ENCODE measurements at regions not wholly inside any gene's neighbourhood (a gene's known extent, or its start where the extent isn't known, plus 50 kb on each side); places are given as distances from the start of the nearest gene placed in this dataset.

- Mint-ChIP-seq H3K4me1 (no peaks in the 10 kb centered on the region), H3K9me3 (no peaks in the 10 kb centered on the region), H3K4me3 (no peak overlapping the region), H3K27me3 (peaks cover 0 to 9% of the 10 kb centered on the region in 2 donors), H3K27ac (no peak overlapping the region), H3K36me3 (no peaks in the 10 kb centered on the region)
- CTCF ChIA-PET (ENCODE audit: partially characterized antibody): interaction anchor here (4.2 kb wide), 1 partner anchor 20 kb away, joined by 21 read pairs; no protein-coding TSS in a partner anchor
- Histone ChIP-seq H3K27ac (ENCODE audit: low read depth, low read length) (no peak overlapping the region), H3K4me1 (ENCODE audit: insufficient read depth, low read length) (no peaks in the 10 kb centered on the region), H3K9me3 (ENCODE audit: control insufficient read depth in 1 of 2, low read length in 2 of 2) (no peaks in the 10 kb centered on the region), H3K4me3 (ENCODE audit: low read length in 2 of 2) (no peak overlapping the region), H3K36me3 (ENCODE audit: insufficient read depth, low read length) (no peaks in the 10 kb centered on the region), H3K27me3 (ENCODE audit: insufficient read depth, low read length) (no peaks in the 10 kb centered on the region)
- intact Hi-C loops (cut with micrococcal nuclease): no loop called here
- DNase-seq: no peak
- POLR2A ChIA-PET (ENCODE audit: partially characterized antibody): no interaction called here
These were observed 182.2 kb downstream of the SREK1 start for GRCh38 chr5:66326276-66326675.

- no peak overlapping the region for H3K4me3 Mint-ChIP-seq
These were observed 182.9 kb downstream of the SREK1 start for GRCh38 chr5:66327008-66327407.

GRCh38 chr5:66329078-66329477 lies 185.0 kb downstream of the SREK1 start:
- ChIA-PET POLR2A (ENCODE audit: partially characterized antibody) (no interaction called here), CTCF (ENCODE audit: partially characterized antibody) (interaction anchor here (1.0 to 1.5 kb wide), 4 partner anchors 10 to 22 kb away, joined by 3 to 4 read pairs (median 4); no protein-coding TSS in a partner anchor)
- Mint-ChIP-seq H3K4me3 (no peak overlapping the region), H3K9me3 (peaks cover 0 to 2% (median 0%) of the 10 kb centered on the region in 8 donors), H3K4me1 (no peaks in the 10 kb centered on the region), H3K27me3 (peaks cover 4 to 12% of the 10 kb centered on the region in 2 donors), H3K36me3 (no peaks in the 10 kb centered on the region), H3K27ac (no peak overlapping the region)
- Histone ChIP-seq H3K4me3 (ENCODE audit: low read length in 2 of 2) (no peak overlapping the region), H3K4me1 (ENCODE audit: insufficient read depth, low read length) (no peaks in the 10 kb centered on the region), H3K27ac (ENCODE audit: low read depth, low read length) (no peak overlapping the region), H3K27me3 (ENCODE audit: insufficient read depth, low read length) (no peaks in the 10 kb centered on the region), H3K36me3 (ENCODE audit: insufficient read depth, low read length) (no peaks in the 10 kb centered on the region), H3K9me3 (ENCODE audit: control insufficient read depth in 1 of 2, low read length in 2 of 2) (no peaks in the 10 kb centered on the region)
- intact Hi-C loops (cut with micrococcal nuclease): no loop called here
- DNase-seq: no peak

More at GRCh38 chr5:66327008-66327407, 182.9 kb downstream of the SREK1 start:
- H3K9me3 Mint-ChIP-seq: peaks cover 0 to 2% (median 0%) of the 10 kb centered on the region in 8 donors
- Histone ChIP-seq H3K27me3 (ENCODE audit: insufficient read depth, low read length) (no peaks in the 10 kb centered on the region), H3K27ac (ENCODE audit: low read depth, low read length) (no peak overlapping the region), H3K4me1 (ENCODE audit: insufficient read depth, low read length) (no peaks in the 10 kb centered on the region), H3K4me3 (ENCODE audit: low read length in 2 of 2) (no peak overlapping the region), H3K36me3 (ENCODE audit: insufficient read depth, low read length) (no peaks in the 10 kb centered on the region), H3K9me3 (ENCODE audit: control insufficient read depth in 1 of 2, low read length in 2 of 2) (no peaks in the 10 kb centered on the region)
- no peak overlapping the region for H3K27ac Mint-ChIP-seq
- DNase-seq: no peak
- intact Hi-C loops (cut with micrococcal nuclease): no loop called here
- H3K27me3 Mint-ChIP-seq: peaks cover 0 to 7% of the 10 kb centered on the region in 2 donors
- H3K4me1 Mint-ChIP-seq: no peaks in the 10 kb centered on the region
- H3K36me3 Mint-ChIP-seq: no peaks in the 10 kb centered on the region
- CTCF ChIA-PET (ENCODE audit: partially characterized antibody): interaction anchor here (0.8 kb wide), 1 partner anchor 18 kb away, joined by 3 read pairs; no protein-coding TSS in a partner anchor
- POLR2A ChIA-PET (ENCODE audit: partially characterized antibody): no interaction called here

- no peaks in the 10 kb centered on the region for H3K36me3 Mint-ChIP-seq
- H3K9me3 Mint-ChIP-seq: peaks cover 0 to 2% (median 0%) of the 10 kb centered on the region in 8 donors
- Histone ChIP-seq H3K4me3 (ENCODE audit: low read length in 2 of 2) (no peak overlapping the region), H3K36me3 (ENCODE audit: insufficient read depth, low read length) (no peaks in the 10 kb centered on the region), H3K27me3 (ENCODE audit: insufficient read depth, low read length) (no peaks in the 10 kb centered on the region), H3K4me1 (ENCODE audit: insufficient read depth, low read length) (no peaks in the 10 kb centered on the region), H3K27ac (ENCODE audit: low read depth, low read length) (no peak overlapping the region), H3K9me3 (ENCODE audit: control insufficient read depth in 1 of 2, low read length in 2 of 2) (no peaks in the 10 kb centered on the region)
- ChIA-PET POLR2A (ENCODE audit: partially characterized antibody) (no interaction called here), CTCF (ENCODE audit: partially characterized antibody) (interaction anchor here (1.0 to 1.1 kb wide), 3 partner anchors 25 to 27 kb away, joined by 3 to 5 read pairs (median 3); no protein-coding TSS in a partner anchor)
- intact Hi-C loops (cut with micrococcal nuclease): no loop called here
- no peak for DNase-seq
- peaks cover 14 to 17% of the 10 kb centered on the region in 2 donors for H3K27me3 Mint-ChIP-seq
- no peak overlapping the region for H3K4me3 Mint-ChIP-seq
- H3K27ac Mint-ChIP-seq: no peak overlapping the region
- H3K4me1 Mint-ChIP-seq: no peaks in the 10 kb centered on the region
These were observed 189.1 kb downstream of the SREK1 start for GRCh38 chr5:66333192-66333591.

GRCh38 chr5:66337626-66338226 lies 193.6 kb downstream of the SREK1 start:
- no peak overlapping the region for H3K4me3 Mint-ChIP-seq
- H3K27me3 Mint-ChIP-seq: peaks cover 12 to 17% of the 10 kb centered on the region in 2 donors
- H3K27me3 ChIP-seq (ENCODE audit: insufficient read depth, low read length): no peaks in the 10 kb centered on the region
- no peaks in the 10 kb centered on the region for H3K36me3 Mint-ChIP-seq
- CTCF ChIA-PET (ENCODE audit: partially characterized antibody): interaction anchor here (1.0 kb wide), 1 partner anchor 32 kb away, joined by 4 read pairs; no protein-coding TSS in a partner anchor
- H3K36me3 ChIP-seq (ENCODE audit: insufficient read depth, low read length): no peaks in the 10 kb centered on the region
- H3K4me1 ChIP-seq (ENCODE audit: insufficient read depth, low read length): no peaks in the 10 kb centered on the region
- no peak overlapping the region for H3K27ac Mint-ChIP-seq
- no peak overlapping the region for H3K27ac ChIP-seq (ENCODE audit: low read depth, low read length)
- POLR2A ChIA-PET (ENCODE audit: partially characterized antibody): no interaction called here
- H3K4me1 Mint-ChIP-seq: no peaks in the 10 kb centered on the region
- H3K9me3 ChIP-seq (ENCODE audit: control insufficient read depth in 1 of 2, low read length in 2 of 2): no peaks in the 10 kb centered on the region
- H3K4me3 ChIP-seq (ENCODE audit: low read length in 2 of 2): no peak overlapping the region
- intact Hi-C loops (cut with micrococcal nuclease): no loop called here
- H3K9me3 Mint-ChIP-seq: no peaks in the 10 kb centered on the region
- DNase-seq: no peak

GRCh38 chr5:66338828-66339227 lies 194.7 kb downstream of the SREK1 start:
- no peaks in the 10 kb centered on the region for H3K36me3 Mint-ChIP-seq
- H3K9me3 Mint-ChIP-seq: no peaks in the 10 kb centered on the region
- peaks cover 8 to 13% of the 10 kb centered on the region in 2 donors for H3K27me3 Mint-ChIP-seq
- Histone ChIP-seq H3K9me3 (ENCODE audit: control insufficient read depth in 1 of 2, low read length in 2 of 2) (no peaks in the 10 kb centered on the region), H3K36me3 (ENCODE audit: insufficient read depth, low read length) (no peaks in the 10 kb centered on the region), H3K4me1 (ENCODE audit: insufficient read depth, low read length) (no peaks in the 10 kb centered on the region), H3K27me3 (ENCODE audit: insufficient read depth, low read length) (no peaks in the 10 kb centered on the region), H3K27ac (ENCODE audit: low read depth, low read length) (no peak overlapping the region), H3K4me3 (ENCODE audit: low read length in 2 of 2) (no peak overlapping the region)
- H3K4me1 Mint-ChIP-seq: no peaks in the 10 kb centered on the region
- H3K4me3 Mint-ChIP-seq: no peak overlapping the region
- intact Hi-C loops (cut with micrococcal nuclease): no loop called here
- ChIA-PET POLR2A (ENCODE audit: partially characterized antibody) (interaction anchor here (0.6 kb wide), 1 partner anchor 878 kb away, joined by 3 read pairs; no protein-coding TSS in a partner anchor), CTCF (ENCODE audit: partially characterized antibody) (interaction anchor here (1.1 kb wide), 1 partner anchor 31 kb away, joined by 3 read pairs; no protein-coding TSS in a partner anchor)
- no peak for DNase-seq
- H3K27ac Mint-ChIP-seq: no peak overlapping the region

- H3K4me3 ChIP-seq (ENCODE audit: low read length in 2 of 2): no peak overlapping the region
- no peaks in the 10 kb centered on the region for H3K36me3 Mint-ChIP-seq
- intact Hi-C loops (cut with micrococcal nuclease): no loop called here
- DNase-seq: no peak
- H3K27me3 ChIP-seq (ENCODE audit: insufficient read depth, low read length): no peaks in the 10 kb centered on the region
- no peaks in the 10 kb centered on the region for H3K4me1 ChIP-seq (ENCODE audit: insufficient read depth, low read length)
- CTCF ChIA-PET (ENCODE audit: partially characterized antibody): no interaction called here
- no peaks in the 10 kb centered on the region for H3K36me3 ChIP-seq (ENCODE audit: insufficient read depth, low read length)
- H3K27me3 Mint-ChIP-seq: peaks cover 4 to 14% of the 10 kb centered on the region in 2 donors
- peaks cover 0 to 2% (median 0%) of the 10 kb centered on the region in 8 donors for H3K9me3 Mint-ChIP-seq
- no peak overlapping the region for H3K27ac ChIP-seq (ENCODE audit: low read depth, low read length)
- POLR2A ChIA-PET (ENCODE audit: partially characterized antibody): no interaction called here
- no peaks in the 10 kb centered on the region for H3K4me1 Mint-ChIP-seq
- H3K9me3 ChIP-seq (ENCODE audit: control insufficient read depth in 1 of 2, low read length in 2 of 2): no peaks in the 10 kb centered on the region
- H3K27ac Mint-ChIP-seq: no peak overlapping the region
- no peak overlapping the region for H3K4me3 Mint-ChIP-seq
These were observed 195.8 kb downstream of the SREK1 start for GRCh38 chr5:66339896-66340295.

Measured in CD4-positive, alpha-beta memory T cell (primary cell).